Activated naive CD8-positive, alpha-beta T cell treated with anti-CD3 and anti-CD28 coated beads for 36 hours (primary cell): ENCODE measurements at regions not wholly inside any gene's neighbourhood (a gene's known extent, or its start where the extent isn't known, plus 50 kb on each side); places are given as distances from the start of the nearest gene placed in this dataset.
A peak's percentile ranks its signal among the peaks of the same experiment; 100 is the strongest.

Source experiments
- DNase-seq: peaks from one replicate; pipeline ENCODE4 v3.0.0; 2021
- H3K27ac Mint-ChIP-seq: one replicate; pipeline ENCODE4 v1.8.0; 2022; ENCODE audit warnings: mild to moderate bottlenecking, moderate library complexity, mixed read lengths
- H3K27me3 Mint-ChIP-seq: one replicate; pipeline ENCODE4 v1.8.0; 2022; ENCODE audit warnings: mild to moderate bottlenecking, mixed read lengths
- H3K36me3 Mint-ChIP-seq: one replicate; pipeline ENCODE4 v1.8.0; 2021; ENCODE audit warnings: mild to moderate bottlenecking, mixed read lengths
- H3K4me1 Mint-ChIP-seq: one replicate; pipeline ENCODE4 v1.8.0; 2021; ENCODE audit warnings: mixed read lengths
- H3K4me3 Mint-ChIP-seq: one replicate; pipeline ENCODE4 v1.8.0; 2022; ENCODE audit warnings: mild to moderate bottlenecking, moderate library complexity, mixed read lengths
- H3K9me3 Mint-ChIP-seq: one replicate; pipeline ENCODE4 v1.8.0; 2022; ENCODE audit warnings: mixed read lengths

DNA sequence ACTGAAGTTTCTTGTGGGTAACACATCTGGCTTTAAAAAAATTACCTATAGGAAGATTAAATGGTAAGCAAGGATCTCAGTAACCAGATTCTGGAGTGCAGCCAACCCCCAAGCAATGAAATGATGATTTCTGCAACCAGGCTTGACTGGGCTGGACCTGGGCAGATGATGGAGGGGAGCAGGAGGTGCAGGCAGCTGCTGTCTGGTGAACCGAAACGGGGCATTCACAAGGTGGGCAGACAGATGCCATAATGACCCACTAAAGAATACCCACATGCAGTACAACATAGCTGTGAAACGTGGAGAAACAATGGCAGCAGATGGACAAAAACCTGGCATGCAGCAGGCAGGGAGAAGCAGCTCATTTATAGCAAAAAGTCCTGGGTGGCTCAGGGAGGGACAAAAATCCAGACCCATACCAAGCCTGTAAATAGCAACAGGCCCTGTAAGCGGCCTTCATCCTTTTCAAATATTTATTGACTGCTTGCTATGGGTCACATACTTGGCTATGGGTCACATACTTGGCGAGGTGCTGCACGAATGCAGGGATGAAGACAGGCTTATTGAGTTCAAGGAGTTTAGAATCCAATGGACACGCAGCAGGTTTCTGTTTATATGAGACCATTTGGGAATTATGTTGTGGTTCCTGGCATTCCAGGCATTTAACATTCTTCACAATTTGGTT is 244.7 kb downstream of the HRH4 start:
- DNase-seq = no peak
- Mint-ChIP-seq H3K4me1 (no peaks in the 10 kb centered on the region), H3K9me3 (peaks cover 6% of the 10 kb centered on the region), H3K27ac (no peak overlapping the region), H3K27me3 (peaks cover 16% of the 10 kb centered on the region), H3K4me3 (no peak overlapping the region), H3K36me3 (no peaks in the 10 kb centered on the region)

GRCh38 chr18:24710474-24710873 is 250.0 kb downstream of the HRH4 start:
- DNase-seq = no peak
- Mint-ChIP-seq H3K27ac (no peak overlapping the region), H3K36me3 (no peaks in the 10 kb centered on the region), H3K4me1 (no peaks in the 10 kb centered on the region), H3K9me3 (peaks cover 2% of the 10 kb centered on the region), H3K4me3 (no peak overlapping the region), H3K27me3 (no peaks in the 10 kb centered on the region)

DNA sequence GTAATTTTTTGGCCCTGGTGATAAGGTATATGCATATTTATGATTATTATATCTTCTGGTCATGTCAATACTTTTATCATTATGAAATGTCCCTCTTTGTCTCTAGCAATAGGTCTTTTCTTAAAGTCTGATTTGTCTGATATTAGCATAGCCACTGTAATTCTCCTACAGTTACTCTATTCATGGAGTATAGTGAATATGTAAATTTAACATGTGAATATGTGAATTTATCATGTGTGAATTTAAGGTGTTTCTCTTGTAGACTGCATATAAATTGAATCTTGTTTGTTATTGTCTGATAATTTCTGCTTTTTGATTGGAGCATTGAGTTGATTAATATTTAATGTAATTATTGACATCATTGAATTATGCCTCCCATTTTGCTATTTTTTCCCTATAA is 259.4 kb downstream of the HRH4 start:
- H3K36me3 Mint-ChIP-seq = no peaks in the 10 kb centered on the region
- no peaks in the 10 kb centered on the region for H3K4me1 Mint-ChIP-seq
- H3K27me3 Mint-ChIP-seq = peaks cover 23% of the 10 kb centered on the region
- no peaks in the 10 kb centered on the region for H3K9me3 Mint-ChIP-seq
- H3K27ac Mint-ChIP-seq = no peak overlapping the region
- no peak overlapping the region for H3K4me3 Mint-ChIP-seq
- no peak for DNase-seq

GRCh38 chr18:24721388-24721787 is 261.0 kb downstream of the HRH4 start:
- Mint-ChIP-seq H3K27me3 (peaks cover 23% of the 10 kb centered on the region), H3K4me3 (no peak overlapping the region), H3K27ac (no peak overlapping the region), H3K36me3 (no peaks in the 10 kb centered on the region), H3K4me1 (no peaks in the 10 kb centered on the region), H3K9me3 (no peaks in the 10 kb centered on the region)
- no peak for DNase-seq

DNA sequence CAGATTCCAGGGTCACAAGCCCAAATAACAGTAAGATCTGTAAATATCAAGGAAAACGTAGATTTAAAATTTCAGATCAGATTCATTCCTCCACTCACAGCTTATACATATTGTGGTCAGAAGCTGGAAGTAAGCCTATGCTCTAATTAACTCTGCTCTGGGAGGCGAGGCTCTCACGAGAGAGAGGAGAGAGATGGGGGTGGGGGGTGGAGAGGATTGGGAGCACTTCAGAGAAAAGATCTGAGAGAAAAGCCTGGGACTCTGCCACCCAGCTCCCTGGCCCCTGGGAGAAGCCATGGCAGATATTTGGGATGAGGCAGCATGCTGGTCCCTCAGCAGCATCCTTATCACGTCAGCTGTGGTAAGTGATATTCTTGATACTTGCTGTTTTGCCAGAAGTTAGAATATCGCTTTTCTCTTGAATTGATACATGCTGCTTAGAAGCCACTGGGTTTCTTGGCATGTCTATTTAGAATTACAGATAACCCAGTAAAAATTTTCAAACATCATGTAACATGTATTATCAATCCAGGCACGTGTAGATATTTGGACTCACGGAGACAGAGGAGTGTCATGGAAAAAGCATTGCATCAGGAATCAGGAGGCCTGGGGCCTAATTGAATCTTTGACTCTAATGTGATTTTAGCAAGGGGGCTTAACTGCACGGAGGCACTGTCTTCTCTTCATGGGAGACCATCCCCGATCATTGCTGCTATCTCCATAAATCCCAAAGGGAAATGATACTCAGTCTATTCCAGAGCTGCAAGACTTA is 265.4 kb downstream of the HRH4 start:
- Mint-ChIP-seq H3K4me1 (no peaks in the 10 kb centered on the region), H3K27me3 (peaks cover 10% of the 10 kb centered on the region), H3K4me3 (no peak overlapping the region), H3K9me3 (no peaks in the 10 kb centered on the region), H3K36me3 (no peaks in the 10 kb centered on the region), H3K27ac (no peak overlapping the region)
- DNase-seq = no peak

- no peaks in the 10 kb centered on the region for H3K36me3 Mint-ChIP-seq
- no peak overlapping the region for H3K27ac Mint-ChIP-seq
- H3K4me1 Mint-ChIP-seq = no peaks in the 10 kb centered on the region
- peak; percentile 26 for DNase-seq
- H3K4me3 Mint-ChIP-seq = no peak overlapping the region
- H3K9me3 Mint-ChIP-seq = no peaks in the 10 kb centered on the region
- peaks cover 6% of the 10 kb centered on the region for H3K27me3 Mint-ChIP-seq
Observed at GRCh38 chr18:24726727-24727492, 266.5 kb downstream of the HRH4 start.

GRCh38 chr18:24727685-24728084 is 267.2 kb downstream of the HRH4 start:
- Mint-ChIP-seq H3K4me1 (no peaks in the 10 kb centered on the region), H3K36me3 (no peaks in the 10 kb centered on the region), H3K4me3 (no peak overlapping the region), H3K27ac (no peak overlapping the region), H3K9me3 (no peaks in the 10 kb centered on the region), H3K27me3 (peaks cover 6% of the 10 kb centered on the region)
- no peak for DNase-seq

DNA sequence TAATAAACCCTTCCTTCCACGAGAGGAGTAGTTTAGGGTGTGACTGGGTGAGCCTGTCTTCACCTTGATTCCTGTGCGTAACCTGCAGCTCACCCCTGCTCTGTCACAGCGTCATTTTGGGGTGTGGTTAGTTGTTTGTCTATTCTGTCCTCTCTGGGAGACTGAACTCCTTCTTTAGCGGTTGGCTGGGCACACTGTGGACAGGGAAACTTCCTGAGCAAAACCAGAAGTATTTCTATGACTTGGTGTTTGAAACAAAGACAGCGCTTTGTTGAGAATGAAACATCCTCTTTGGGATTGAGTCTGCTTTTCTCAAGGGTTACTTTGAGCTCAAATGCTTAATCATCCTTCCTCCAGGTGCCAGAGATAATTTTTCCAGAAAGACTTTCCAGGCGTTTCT is 270.7 kb downstream of the HRH4 start:
- Mint-ChIP-seq H3K27ac (no peak overlapping the region), H3K27me3 (no peaks in the 10 kb centered on the region)
- no peak for DNase-seq

DNA sequence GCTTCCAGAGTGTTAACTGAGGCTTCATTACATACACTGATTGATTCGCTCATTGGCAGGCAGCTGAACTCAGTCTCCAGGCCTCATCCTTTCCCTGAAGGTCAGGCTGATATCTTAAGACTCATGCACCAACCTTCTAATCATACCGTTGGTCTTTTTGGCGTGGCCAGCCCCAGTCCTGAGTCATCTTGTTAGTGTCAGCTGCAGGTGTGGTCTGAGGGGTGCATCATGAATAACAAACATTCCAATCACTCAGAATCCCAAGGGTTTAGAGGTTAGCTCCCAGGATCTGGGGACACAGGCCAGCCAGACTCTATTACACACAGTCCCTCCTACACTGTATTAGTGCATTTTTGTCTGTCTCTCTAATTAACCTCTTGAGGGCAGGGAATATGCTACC is 271.5 kb downstream of the HRH4 start:
- no peaks in the 10 kb centered on the region for H3K36me3 Mint-ChIP-seq
- H3K27me3 Mint-ChIP-seq = no peaks in the 10 kb centered on the region
- H3K27ac Mint-ChIP-seq = no peak overlapping the region
- H3K4me3 Mint-ChIP-seq = no peak overlapping the region
- no peak for DNase-seq
- H3K4me1 Mint-ChIP-seq = no peaks in the 10 kb centered on the region
- no peaks in the 10 kb centered on the region for H3K9me3 Mint-ChIP-seq

More for the DNA sequence above, 270.7 kb downstream of the HRH4 start:
- H3K4me1 Mint-ChIP-seq = no peaks in the 10 kb centered on the region
- no peaks in the 10 kb centered on the region for H3K9me3 Mint-ChIP-seq
- H3K36me3 Mint-ChIP-seq = no peaks in the 10 kb centered on the region
- no peak overlapping the region for H3K4me3 Mint-ChIP-seq

- no peaks in the 10 kb centered on the region for H3K9me3 Mint-ChIP-seq
- no peak overlapping the region for H3K4me3 Mint-ChIP-seq
- DNase-seq = no peak
- H3K36me3 Mint-ChIP-seq = no peaks in the 10 kb centered on the region
- no peak overlapping the region for H3K27ac Mint-ChIP-seq
- no peaks in the 10 kb centered on the region for H3K4me1 Mint-ChIP-seq
- no peaks in the 10 kb centered on the region for H3K27me3 Mint-ChIP-seq
Observed at GRCh38 chr18:24734058-24734457, 273.6 kb downstream of the HRH4 start.

DNA sequence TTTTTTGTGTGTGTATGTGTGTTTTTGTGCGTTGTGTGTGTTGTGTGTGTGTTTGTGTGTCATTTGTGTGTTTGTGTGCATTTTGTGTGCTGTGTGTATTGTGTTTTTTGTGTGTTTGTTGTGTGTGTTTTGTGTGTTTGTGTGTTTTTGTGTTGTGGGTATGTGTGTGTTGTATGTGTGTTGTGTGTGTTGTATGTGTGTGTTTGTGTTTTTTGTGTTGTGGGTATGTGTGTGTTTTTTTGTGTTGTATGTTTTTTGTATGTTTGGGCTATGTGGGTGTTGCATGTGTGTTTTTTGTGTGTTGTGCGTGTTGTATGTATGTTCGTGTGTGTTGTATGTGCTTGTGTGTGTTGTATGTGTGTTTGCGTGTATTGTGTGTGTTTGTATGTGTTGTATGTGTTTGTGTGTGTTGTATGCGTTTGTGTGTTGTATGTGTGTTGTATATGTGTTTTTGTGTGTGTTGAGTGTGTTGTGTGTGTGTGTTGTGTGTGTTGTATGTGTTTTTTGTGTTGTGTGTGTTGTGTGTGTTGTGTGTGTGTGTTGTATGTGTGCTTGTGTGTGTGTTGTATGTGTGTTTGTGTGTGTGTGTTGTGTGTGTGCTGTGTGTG is 275.3 kb downstream of the HRH4 start:
- H3K36me3 Mint-ChIP-seq = no peaks in the 10 kb centered on the region
- H3K9me3 Mint-ChIP-seq = no peaks in the 10 kb centered on the region
- H3K27me3 Mint-ChIP-seq = no peaks in the 10 kb centered on the region
- H3K27ac Mint-ChIP-seq = no peak overlapping the region
- H3K4me1 Mint-ChIP-seq = no peaks in the 10 kb centered on the region
- no peak for DNase-seq
- no peak overlapping the region for H3K4me3 Mint-ChIP-seq

GRCh38 chr18:24736662-24737330 is 276.4 kb downstream of the HRH4 start:
- no peak overlapping the region for H3K4me3 Mint-ChIP-seq
- no peaks in the 10 kb centered on the region for H3K4me1 Mint-ChIP-seq
- no peak for DNase-seq
- no peaks in the 10 kb centered on the region for H3K36me3 Mint-ChIP-seq
- no peaks in the 10 kb centered on the region for H3K9me3 Mint-ChIP-seq
- no peak overlapping the region for H3K27ac Mint-ChIP-seq
- no peaks in the 10 kb centered on the region for H3K27me3 Mint-ChIP-seq

- no peak overlapping the region for H3K4me3 Mint-ChIP-seq
- H3K4me1 Mint-ChIP-seq = no peaks in the 10 kb centered on the region
- no peaks in the 10 kb centered on the region for H3K36me3 Mint-ChIP-seq
- H3K27me3 Mint-ChIP-seq = no peaks in the 10 kb centered on the region
- no peak overlapping the region for H3K27ac Mint-ChIP-seq
- DNase-seq = no peak
- H3K9me3 Mint-ChIP-seq = no peaks in the 10 kb centered on the region
Observed at GRCh38 chr18:24740829-24741228, 280.4 kb downstream of the HRH4 start.

DNA sequence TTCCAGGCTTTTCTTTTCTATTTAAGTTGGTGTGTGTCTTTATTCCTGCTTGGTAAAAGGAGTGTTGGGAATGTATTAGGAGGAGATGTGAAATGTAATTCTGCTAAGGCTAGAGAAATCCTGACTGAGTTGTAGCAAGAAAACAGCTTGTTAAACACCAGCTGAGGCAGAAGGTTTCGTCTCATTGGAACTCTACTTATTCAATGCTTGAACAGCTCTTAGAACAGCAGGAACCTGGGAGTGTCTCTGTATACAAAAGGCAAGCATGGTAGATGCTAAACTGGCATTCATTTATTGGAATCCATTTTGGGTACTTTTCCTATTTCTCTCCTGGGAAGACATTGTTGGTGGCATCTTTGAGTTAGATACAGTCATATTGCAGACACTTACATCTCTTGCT is 280.9 kb downstream of the HRH4 start:
- Mint-ChIP-seq H3K36me3 (no peaks in the 10 kb centered on the region), H3K9me3 (no peaks in the 10 kb centered on the region), H3K4me3 (no peak overlapping the region), H3K4me1 (no peaks in the 10 kb centered on the region), H3K27ac (no peak overlapping the region), H3K27me3 (no peaks in the 10 kb centered on the region)
- no peak for DNase-seq
